TTC549 (cell line): ENCODE measurements at regions not wholly inside any gene's neighbourhood (a gene's known extent, or its start where the extent isn't known, plus 50 kb on each side); places are given as distances from the start of the nearest gene placed in this dataset.

Source experiments
- FAIRE-seq: peaks from 2 replicates; lab custom pipeline; 2012; peaks lifted over from hg19 to GRCh38; lab: Jason Lieb, UNC

- FAIRE-seq, result no peak
Observed at GRCh38 chr10:131757285-131758058, 143.3 kb upstream of the PPP2R2D start.

DNA sequence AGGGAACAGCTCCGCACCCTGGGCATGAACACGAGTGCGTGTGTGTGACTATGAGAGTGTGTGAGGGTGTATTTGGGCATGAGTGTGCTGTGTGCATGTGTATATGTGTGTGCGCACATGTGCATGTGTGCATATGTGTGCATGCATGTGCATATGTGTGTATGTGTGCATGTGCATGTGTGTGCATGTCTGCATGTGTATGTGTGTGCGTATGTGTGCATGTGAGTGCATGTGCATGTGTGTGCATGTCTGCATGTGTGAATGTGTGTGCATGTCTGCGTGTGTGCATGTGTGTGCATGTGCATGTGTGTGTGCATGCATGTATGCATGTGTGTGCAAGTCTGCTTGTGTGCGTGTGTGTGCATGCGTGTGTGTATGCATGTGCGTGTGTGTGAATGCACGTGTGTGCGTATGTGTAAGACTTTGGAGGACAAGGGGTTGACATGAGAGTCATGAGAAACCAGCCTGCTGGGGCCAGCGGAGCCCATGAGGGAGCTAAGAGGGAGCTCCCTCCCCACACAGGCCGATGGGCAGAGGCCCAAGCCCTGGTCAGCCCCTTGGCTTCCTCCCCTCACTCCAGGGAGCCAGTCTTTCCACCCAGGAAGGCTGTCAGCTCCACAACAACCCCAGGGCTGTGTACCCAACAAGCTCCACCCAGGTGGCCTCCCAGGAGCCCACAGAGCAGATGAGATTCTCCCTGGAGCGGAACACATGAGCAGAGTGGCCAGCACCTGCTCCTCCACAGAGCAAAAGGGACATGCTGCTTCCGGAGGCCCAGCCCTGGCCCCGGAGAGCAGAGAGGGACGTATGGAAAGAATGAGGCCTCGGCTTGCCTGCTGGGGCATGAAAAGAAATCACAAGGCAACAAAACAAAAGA, 142.5 kb upstream of the PPP2R2D start:
- FAIRE-seq, result no peak

DNA sequence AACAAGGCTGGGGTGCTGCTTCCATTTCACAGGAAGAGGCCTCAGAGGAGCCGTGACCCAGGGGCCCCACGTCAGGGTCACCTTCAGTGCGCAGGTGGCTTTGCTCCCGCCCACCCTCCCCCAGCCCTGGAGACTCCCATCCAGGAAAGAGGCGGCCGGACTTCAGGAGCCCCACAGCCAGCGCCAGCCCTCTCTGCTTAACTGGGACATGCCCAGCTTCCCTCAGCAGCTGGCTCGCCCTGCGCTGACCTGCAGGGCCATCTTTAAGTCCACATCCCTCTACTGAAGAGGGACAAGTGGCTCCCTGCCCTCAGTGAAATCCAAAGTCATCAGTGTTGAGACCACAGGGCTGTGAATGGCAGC, 141.9 kb upstream of the PPP2R2D start:
- no peak for FAIRE-seq

DNA sequence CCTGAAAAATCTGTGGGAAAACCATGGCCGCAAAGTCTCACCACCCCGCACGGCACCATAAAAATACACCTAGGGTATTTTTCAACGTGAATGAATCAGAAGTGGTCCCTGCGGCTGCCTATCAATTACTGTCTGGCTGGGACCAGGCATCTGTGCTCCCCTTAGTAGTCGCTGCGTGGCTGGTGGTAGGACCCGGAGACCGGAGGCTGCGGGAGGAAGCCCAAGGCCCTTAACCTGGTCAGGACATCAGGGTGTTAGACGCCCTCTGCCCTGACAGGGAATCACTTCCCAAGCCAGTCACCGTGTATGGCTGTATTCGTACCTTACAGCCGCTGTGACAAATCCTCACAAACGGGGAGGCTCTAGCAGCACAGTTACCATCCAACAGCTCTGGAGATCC, 141.5 kb upstream of the PPP2R2D start:
- no peak for FAIRE-seq

GRCh38 chr10:131760416-131761166, 140.2 kb upstream of the PPP2R2D start:
- FAIRE-seq, result no peak

- no peak for FAIRE-seq
Observed at GRCh38 chr10:131762789-131763696, 137.8 kb upstream of the PPP2R2D start.

GRCh38 chr10:131764929-131765328, 135.9 kb upstream of the PPP2R2D start:
- FAIRE-seq, result no peak

DNA sequence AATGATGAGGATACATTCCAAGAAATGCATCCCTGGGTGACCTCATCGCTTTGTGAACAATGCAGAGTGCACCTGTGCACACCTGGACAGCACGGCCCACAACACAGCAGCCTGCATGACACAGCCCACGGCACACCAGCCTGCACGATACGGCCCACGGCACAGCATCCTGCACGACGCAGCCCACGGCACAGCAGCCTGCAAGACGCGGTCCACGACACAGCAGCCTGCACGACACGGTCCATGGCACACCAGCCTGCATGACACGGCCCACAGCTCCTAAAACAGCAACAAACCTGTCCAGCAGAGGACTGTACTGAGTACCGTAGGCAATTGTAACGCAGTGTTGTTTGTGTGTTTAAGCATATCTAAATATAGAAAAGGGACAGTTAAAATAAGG, 134.7 kb upstream of the PPP2R2D start:
- FAIRE-seq, result no peak

DNA sequence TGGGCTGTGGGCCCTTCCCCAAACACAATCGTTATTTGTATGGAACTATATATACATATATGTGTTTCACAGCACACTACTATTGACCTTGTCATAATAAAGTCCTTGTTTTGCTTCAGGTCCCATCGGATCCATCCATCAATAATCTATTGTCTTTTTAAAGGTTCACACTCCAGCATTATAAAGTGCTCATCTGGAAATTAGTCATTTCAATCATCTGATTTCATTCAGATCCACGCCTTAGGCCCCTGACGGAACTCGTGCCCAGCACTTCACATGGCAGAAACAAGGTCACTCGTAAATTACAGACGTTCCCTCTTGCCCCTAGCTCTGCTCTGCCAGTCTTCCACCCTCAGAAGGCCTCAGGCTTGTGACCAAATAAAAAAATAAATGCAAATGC, 133.1 kb upstream of the PPP2R2D start:
- no peak for FAIRE-seq

GRCh38 chr10:131769571-131770410, 131.0 kb upstream of the PPP2R2D start:
- no peak for FAIRE-seq

DNA sequence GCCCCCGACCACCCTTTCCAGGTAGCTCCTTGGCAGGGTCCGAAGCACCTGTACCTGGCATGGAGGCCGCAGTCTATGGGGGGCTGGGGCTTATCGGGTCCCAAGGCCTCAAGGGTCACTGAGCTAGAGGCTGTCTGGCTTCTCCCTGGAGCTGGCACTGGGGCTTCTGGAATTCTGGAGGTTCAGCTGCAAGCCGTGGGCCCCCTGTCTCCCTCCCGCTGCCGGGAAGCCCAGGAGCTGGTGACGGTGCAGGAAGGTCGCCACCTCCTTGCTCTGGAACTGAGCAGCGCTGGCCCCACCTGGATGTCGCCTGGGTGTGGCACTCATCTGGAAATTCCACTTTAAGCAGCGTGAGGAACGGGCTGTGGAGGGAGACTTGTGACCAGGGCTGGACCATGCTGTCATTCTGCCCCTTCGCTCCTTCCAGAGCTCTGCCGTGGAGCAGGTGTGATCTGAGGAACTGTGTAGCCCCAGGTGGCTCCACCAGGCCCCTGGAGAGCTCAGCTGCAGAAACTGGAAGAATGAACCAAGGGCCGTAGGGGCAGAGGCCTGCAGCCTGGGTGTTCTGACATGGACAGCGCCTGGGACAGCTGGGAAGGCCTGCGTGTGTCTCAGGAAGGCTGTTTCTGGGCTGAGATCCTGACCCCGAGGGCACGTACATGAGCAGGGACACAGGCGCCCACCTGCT, 129.7 kb upstream of the PPP2R2D start:
- FAIRE-seq, result no peak

- no peak for FAIRE-seq
Observed at GRCh38 chr10:131771634-131772358, 129.0 kb upstream of the PPP2R2D start.

- no peak for FAIRE-seq
Observed at GRCh38 chr10:131772441-131772840, 128.4 kb upstream of the PPP2R2D start.

- FAIRE-seq, result no peak
Observed at GRCh38 chr10:131773370-131774343, 127.2 kb upstream of the PPP2R2D start.

DNA sequence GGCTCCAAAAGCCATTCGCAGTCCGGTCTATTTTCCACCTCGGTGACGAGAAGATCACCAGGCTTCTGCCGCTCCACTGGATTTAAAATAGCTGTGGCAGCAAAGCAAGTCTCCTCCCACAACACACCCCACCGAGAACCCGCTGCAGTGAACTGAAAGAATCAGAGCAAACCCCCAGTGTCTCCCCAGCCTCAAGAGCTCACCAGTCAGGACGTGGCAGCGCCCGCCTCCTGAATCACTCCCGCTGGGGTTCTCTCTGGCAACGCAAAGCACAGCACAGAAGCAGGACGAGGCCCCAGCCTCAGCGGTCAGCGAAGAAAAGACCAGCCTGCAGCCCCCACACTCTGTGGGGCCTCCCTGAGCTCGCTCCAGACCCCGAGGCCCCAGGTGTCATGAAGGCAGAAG, 126.1 kb upstream of the PPP2R2D start:
- no peak for FAIRE-seq

GRCh38 chr10:131775433-131775832, 125.4 kb upstream of the PPP2R2D start:
- no peak for FAIRE-seq

GRCh38 chr10:131775833-131776232, 125.0 kb upstream of the PPP2R2D start:
- FAIRE-seq, result no peak

GRCh38 chr10:131776496-131776895, 124.3 kb upstream of the PPP2R2D start:
- no peak for FAIRE-seq
